Inflammatory macrophage (primary cell): ENCODE measurements at regions not wholly inside any gene's neighbourhood (a gene's known extent, or its start where the extent isn't known, plus 50 kb on each side); places are given as distances from the start of the nearest gene placed in this dataset.
A peak's percentile ranks its signal among the peaks of the same experiment; 100 is the strongest.

Source experiments
- DNase-seq, 2 donors: peaks; one replicate each; pipeline ENCODE4 v3.0.0-alpha.2; 2020 to 2022

DNA sequence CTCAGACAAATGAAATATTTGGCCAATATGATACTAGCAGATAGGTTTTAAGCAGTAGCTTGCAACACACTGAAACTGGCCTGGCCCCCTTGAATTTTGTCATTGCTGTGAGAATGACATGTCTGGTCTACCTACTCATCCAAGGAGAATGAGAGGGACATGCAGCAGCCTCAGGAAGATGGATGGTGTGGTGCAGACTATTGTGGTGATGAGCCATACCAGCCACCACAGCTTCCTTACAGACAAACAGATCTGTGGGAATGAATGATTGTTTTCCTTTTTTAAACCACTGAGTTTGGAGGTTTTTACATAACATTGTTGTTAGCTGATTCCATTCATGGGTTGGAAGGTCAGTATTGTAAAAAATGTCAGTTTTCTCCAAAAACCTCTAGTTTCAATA, 133.7 kb upstream of the POU1F1 start:
- no peak for DNase-seq

DNA sequence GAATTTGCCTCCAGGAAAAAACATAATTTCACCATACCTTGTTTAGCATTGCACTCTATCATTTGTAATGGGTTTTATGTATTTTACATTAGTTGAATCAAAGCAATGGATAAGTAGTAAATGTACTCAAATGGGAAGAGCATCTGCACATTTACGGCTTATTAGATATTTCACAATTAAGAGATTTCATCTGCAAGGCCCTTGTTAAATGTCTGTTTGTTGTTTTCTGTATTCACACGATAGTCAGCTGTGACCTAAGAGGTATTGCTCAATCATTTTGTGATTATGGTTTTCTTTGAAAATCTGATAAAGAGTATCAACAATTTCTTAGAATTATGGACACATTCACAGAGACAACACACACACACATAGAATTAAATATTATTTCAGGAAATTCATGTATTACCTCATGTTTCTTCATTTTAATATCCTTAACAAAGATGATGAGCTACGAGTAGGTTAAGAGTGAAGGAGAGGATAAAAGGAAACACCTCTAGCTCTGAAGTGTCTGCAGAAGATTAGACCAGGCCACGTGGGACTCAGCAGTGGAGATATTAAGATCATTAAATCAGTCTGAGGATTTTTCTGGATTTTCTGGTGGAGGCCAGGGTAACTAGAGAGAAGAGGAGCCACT, 121.9 kb upstream of the POU1F1 start:
- DNase-seq, result no peak

DNA sequence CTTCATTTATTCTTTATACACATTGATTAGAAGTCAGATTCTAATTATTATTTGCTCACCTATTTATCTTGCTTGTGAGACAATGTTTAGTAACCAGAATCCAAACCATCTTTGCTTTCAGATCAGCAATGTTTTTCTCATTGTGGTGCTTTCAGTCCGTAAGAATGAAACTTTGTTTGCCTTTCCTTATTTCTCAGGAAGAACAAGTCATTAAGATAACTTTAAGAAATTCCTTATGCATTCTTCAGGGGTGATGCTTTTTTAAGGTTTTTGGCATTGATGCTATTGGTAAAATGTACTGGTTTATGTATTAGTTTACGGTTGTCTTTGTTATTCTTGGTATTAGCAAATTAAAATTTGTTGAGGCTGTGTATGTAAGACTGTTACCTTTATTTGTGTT, 120.8 kb upstream of the POU1F1 start:
- no peak for DNase-seq

DNA sequence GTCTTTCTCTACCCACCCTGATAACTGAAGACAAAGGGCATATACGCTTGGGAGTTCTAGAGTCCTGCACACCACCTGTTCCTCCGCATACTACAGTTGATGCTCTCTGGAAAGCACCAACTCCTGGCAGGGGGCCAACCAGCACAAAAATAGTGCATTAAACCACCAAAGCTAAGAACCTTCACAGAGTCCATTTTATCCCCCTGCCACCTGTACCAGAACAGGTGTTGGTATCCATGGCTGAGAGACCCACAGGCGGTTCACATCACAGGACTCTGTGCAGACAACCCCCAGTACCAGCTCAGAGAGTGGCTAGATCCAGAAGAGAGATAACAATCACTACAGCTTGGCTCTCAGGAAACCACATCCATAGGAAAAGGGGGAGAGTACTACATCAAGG, 114.4 kb upstream of the POU1F1 start:
- DNase-seq, result no peak

DNA sequence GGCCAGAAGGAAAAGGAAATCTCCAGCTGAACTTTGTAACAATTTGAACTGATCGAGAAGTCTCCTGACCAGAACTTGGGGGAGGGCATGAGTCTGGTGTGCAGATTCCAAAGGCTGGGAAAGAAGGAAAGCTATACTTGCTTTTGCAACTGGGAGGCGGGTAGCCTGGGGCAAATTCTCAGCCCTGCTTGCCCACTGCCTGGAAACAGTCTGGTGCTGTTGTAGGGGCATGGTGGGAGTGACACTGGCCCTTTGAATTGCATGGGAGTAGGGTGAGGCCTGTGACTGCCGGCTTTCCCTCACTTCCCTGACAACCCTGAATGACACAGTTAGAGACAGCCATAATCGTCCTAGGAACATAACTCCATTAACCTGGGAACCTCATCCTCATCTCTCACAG, 114.0 kb upstream of the POU1F1 start:
- no peak for DNase-seq

DNA sequence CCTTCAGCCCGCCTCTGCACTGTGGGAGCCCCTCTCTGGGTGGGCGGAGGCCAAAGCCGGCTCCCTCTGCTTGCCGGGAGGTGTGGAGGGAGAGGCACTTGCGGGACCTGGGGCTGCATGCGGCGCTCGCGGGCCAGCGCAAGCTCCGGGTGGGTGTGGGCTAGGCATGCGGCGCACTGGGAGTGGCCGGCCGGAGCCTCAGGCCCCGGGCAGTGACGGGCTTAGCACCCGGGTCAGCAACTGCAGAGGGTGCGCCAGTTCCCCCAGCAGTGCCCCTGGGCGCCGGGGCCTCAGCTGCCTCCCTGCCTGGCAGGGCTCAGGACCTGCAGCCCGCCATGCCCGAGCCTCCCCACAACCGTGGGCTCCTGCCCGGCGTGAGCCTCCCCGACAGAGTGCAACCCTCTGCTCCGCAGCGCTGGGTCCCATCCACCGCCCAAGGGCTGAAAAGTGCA, 98.9 kb upstream of the POU1F1 start:
- DNase-seq, result no peak

DNA sequence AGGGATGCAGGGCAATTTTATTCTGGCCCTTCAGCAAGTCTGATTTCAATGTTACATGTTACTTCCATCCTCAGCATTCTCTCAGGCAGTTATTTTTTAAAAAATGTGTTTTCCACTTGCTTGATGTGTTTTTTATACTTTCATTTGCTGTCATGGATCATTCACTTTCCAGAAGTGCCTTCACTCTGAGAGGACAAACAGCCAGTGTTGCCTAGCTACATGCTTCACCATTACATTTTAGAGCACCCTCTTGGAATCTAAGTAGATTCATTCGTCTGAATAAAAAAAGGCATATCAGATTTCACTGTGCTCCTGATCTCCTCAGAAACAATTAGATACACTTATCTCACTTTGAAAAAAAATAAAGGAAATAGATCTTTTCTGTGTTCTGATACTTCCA, 93.6 kb upstream of the POU1F1 start:
- no peak for DNase-seq

DNA sequence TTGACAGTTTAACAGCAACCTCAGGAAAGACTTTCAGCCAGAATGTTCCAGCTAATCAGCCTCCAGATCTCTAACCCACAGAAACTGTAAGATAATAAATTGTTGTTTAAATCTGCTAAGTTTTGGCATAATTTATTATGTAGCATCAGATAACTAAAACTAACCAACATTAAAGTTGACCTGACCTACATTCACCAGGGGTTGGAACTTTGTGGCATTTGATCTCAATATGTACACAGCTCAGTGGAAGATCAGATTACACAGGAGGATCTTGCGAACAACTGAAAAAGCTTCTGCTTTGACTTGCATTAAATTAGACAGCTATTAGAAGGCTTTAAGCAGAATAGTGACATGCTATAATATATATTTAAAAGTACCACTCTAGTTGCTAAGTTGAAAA, 91.4 kb upstream of the POU1F1 start:
- DNase-seq, result no peak

DNA sequence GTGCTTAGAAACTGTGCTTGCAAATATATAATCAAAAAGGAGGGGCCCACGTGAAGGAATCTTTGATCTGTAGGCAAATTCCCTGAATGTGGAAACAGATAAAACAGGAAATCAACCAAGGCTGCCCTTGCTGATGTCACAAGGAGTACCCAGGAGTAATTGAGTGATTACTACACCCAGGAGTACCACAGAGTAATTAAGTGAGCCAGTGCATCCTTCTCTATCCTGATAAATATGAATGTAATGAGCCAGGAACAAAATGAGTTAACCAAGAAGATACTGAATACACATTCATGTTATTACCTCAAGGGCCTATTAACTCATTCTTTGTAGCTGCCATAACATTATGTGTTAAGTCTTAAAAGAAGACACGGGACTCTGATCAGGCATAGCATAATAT, 87.3 kb upstream of the POU1F1 start:
- DNase-seq, result no peak

DNA sequence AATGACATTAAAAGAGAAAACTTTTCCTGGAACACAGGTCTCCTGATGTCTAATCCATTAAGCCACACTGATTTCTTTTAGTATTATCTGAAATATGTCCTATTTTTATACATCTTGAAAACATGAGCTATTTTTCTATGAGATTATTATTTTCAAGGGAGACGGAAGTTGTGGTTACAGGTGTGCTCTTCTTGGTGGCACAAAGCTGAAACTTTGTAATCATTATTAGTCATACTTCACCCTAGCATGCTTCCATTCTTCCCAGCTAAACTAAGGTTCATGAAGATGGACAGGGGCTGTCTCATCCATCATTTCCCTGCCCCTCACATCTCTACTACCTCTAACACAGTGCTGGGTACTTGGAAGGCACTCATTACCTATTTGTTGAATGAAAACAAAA, 85.6 kb upstream of the POU1F1 start:
- no peak for DNase-seq

DNA sequence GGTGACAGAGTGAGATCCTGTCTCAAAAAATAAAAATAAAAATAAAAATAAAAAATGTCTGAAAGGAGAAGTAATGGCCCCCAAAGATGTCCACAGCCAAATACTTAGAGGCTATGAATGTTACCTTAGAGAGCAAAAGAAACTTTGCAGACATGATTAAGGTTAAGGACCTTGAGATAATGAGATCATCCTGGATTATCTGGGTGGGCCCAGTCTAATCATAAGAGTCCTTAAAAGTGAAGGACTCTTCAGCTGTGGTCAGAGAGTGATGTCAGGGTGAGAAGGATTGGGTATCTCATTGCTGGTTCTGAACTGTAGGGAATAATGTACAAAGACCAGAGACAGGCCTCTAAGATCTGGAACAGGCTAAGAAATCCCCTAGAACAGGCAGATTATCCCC, 84.9 kb upstream of the POU1F1 start:
- DNase-seq, result no peak

DNA sequence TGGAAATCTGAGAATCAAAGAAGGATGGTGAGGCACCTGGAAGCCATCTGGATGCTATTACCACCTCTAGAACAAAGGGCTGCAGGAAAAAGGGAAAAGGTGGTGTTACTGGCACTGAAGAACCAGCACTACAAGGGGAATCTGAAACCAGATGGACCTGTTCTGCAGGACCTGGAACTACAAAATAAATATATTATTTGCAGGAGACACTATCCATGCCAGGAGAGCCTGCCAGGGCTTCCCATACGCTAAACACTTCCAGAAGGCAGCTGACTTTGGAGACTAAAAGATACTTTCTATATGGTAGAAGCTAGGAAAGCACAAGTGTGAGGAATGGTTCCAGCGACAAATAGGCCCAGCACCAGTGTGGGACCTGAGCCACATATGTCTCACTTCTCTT, 83.4 kb upstream of the POU1F1 start:
- no peak for DNase-seq

DNA sequence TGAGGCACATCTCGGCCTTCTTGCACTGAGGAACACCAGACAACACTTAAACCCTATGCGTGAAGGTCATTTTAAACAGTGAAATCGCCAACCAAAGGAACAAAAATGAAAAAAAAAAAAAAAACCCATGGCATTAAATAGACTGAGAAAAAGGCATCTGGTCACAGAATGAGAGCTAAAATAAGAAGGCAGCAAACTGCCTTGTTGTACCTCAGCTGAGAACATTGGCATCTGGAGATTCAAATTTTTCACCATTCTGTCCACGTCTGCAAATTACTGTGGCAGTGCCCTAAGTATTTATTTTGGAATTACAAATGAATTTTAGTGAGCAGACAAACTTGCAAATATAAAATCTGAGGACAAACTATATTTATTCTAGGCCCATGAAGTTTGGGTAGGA, 82.6 kb upstream of the POU1F1 start:
- DNase-seq, result no peak

DNA sequence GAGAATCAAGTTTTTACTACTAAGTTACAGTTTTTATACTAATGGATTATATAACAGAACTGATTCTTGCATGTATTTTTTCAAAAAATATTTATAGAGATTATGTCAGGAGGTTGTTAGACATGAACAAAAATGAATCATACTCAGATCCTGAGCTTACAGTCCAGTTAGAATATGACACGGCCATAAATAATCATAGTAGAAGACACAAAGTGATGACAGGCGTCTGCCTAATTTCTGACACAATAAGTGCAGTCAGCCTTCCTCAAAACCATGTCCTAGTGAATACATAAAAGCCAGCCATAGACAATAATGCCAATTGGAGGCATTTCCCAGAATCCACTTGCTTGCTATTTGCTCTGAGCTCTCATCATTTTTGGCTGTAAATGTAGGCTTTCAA, 81.7 kb upstream of the POU1F1 start:
- DNase-seq, result no peak

DNA sequence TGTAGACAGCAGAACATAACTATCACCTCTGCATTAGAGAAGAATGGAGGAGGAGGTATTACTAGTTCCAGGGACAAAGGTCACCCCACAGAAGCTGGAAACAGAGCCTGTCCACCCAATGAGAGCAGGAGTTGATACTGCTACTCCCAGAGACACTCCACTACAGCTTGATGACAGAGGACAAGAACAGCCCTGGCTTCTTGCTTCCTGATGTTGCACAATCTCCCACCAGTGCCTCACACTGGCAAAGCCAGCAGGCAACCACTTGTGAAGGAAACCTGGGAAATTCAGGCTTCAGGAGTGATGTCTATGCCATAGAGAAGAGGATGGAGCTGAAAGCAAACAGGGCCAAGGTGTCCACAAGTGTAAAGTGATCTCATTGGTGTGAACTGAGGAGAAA, 78.0 kb upstream of the POU1F1 start:
- no peak for DNase-seq

DNA sequence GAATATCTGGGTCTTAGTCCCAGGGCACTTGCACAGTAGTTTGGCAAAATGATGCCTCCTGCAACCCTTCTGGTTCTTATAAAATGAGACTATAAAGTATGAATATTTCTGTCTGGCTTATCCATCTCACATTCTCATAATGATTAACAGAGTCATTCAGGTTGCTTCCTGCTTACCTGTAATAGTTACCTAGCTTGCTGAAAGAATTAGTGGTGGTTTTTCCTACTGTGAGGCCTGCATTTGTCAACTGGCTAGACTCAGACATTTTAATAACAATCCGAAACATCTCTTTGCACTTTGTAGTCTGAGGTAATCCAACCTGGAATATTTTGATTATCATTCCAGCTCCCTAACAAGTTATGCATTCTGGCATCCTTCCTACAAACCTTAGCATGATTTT, 75.6 kb upstream of the POU1F1 start:
- no peak for DNase-seq

DNA sequence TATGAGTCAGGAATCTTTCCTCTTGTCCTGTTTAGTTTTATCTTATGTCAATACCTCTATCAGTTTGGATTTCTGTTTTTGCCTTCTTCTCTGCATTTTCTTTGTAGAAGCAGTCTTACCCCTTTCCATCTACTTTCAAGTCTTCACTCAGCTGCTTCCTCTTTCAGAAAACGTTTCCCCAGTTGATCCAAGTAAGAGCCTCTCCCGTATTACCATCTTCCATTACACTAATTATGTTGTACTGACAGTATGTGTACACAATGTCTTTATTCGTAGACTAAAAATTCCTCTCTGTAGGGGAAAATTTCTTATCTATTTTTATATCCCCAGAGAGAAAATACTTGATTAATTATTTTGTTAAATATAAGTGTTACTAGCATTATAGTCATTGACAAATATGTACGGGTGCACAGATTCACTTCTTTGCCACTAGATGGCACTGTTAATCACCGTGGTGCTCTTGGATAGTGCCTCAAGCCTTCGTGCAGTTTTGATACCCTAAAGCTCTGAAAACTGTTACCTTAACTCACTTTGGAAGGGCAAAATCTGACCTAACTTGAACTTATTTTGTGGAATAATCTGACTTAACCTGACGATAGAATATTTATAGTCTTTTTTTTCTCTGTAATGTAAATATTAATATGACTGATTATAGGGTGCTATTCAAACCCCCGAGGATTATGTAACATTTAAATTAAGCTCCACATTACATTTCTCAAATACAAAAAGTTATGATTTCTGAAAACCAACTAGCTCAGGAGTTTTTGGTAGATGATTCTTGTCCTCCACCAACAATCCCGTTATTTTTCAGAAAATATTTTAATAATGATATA, 74.2 kb upstream of the POU1F1 start:
- peak; percentile 62 to 68 for DNase-seq

DNA sequence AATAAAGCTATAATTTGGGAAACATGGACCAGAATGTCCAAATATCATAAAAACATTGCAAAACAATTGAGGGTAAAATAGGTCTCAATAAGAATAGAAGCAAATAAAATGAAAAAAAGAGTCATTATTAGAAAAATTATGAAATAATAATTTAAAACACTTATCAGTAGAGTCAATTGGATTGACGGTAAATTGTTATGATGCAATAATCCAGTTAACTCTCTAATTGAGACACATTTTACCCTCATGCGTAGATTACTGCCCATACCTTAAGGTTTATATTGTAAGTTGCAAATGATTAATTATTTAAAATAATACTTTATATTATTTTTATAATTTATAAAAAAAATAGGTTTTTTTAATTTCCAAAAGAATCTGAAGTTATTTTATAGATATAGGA, 73.4 kb upstream of the POU1F1 start:
- no peak for DNase-seq

DNA sequence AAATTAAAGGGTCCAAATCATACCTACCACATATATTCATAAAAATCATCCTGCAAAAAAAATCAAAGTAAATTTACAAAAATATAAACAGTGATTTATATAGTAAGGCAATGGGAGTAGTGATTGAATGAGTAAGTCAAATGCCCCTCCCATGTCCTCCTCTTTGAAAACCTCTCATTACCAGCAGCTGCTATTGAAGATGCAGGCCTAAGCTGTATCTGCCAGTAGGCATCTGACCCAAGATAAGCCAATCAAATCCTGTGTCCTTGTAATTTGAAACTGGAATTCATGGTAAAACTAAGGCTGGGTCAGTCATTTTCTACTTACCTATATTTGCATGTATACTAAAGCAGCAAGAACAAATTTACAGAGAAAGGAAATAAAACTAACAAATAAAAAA, 60.4 kb upstream of the POU1F1 start:
- DNase-seq, result no peak

DNA sequence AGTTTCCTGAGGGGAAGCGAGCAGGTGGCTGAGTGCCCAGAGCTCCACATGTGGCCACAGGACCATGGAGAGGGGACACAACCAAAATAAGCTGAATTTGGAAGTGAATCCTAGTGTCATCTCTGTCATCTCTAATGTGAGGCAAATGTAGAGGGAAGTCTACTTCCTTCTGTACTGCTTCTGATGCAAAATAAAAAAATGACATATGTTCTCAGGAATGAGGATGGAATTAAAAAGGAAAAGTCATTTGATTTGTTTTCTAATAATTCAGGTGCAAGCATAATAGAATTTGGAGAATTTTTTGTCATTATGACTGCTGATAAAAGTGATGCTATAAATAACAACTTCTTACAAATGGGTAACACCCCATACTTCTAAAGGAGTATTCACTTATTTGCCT, 59.5 kb upstream of the POU1F1 start:
- no peak for DNase-seq

DNA sequence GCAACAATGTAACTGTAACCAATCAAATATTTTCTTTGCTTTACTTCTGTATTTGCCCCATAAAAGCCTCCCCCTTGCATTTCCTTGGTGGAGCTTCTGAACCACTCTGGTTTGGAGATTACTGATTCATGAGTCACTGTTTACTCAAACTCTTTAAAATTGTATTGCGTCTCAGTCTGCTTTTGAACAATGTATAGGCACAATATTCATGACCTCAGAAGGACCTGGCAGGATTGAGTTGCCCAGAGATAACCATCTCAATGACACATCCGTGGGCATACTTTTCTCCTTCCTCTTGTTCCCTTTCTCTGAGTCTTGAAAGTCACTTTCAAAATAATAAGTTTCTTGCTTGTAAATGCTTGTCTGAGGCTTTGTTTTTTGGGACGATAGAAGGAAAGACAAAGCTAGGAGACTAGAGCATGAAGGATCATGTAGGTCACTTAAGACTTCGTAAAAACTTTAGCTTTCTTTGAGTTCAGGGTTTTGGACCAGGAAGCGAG, 57.1 kb upstream of the POU1F1 start:
- DNase-seq, result no peak

DNA sequence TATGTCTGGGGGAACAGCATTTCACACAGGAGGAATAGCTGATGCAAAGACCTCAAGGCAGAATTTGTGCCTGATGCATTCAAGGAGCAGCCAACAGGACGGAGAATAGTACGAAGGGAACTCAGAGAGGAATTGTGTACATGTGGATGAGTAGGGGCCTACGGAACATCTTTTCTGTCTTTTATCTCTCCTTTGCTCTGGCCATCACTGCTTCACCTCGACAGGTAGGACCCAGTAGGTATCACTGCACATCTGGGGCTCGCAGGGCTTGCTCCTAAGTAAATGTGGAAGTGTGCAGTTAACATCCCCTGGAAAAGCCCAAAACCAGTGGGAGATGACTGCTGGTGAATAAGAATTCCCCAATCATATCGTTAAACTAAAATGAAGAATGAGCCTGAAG, 56.4 kb upstream of the POU1F1 start:
- DNase-seq, result no peak

DNA sequence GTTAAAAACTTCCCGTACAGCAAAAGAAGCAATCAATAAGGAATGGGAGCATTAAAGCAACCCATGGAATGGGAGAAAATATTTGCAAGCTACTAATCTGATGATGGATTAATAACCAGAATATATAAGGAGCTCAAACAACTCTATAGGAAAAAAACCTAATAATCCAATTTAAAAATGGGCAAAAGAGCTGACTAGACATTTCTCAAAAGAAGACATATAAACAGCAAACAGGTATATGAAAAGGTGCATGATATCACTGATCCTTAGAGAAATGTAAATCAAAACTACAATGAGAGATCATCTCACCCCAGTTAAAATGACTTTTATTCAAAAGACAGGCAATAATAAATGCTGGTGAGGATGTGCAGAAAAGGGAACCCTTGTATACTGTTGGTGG, 52.7 kb upstream of the POU1F1 start:
- no peak for DNase-seq
